ENCODE measurements at regions not wholly inside any gene's neighbourhood (a gene's known extent, or its start where the extent isn't known, plus 50 kb on each side); places are given as distances from the start of the nearest gene placed in this dataset.

- intact Hi-C loops (cut with DNase I; ENCODE audit: low total_unique reads): no loop called here
- no peak overlapping the region for H3K27ac ChIP-seq
Measured at GRCh38 chr18:77366720-77367641, 117.3 kb downstream of the GALR1 start.

GRCh38 chr18:77369644-77370043, 120.0 kb downstream of the GALR1 start:
- no peak for DNase-seq
- no peak overlapping the region for H3K4me3 ChIP-seq
- peaks cover 0 to 8% (median 0%) of the 10 kb centered on the region in 4 donors for H3K4me1 ChIP-seq
- no peaks in the 10 kb centered on the region for H3K36me3 ChIP-seq
- no peaks in the 10 kb centered on the region for H3K27me3 ChIP-seq
- no peak overlapping the region for H3K27ac ChIP-seq
- TF ChIP-seq CTCF (IDR thresholded peaks at IDR 0.05): no peak
- H3K9me3 ChIP-seq: peaks cover 0 to 7% (median 0%) of the 10 kb centered on the region in 3 donors
- intact Hi-C loops (cut with DNase I; ENCODE audit: low total_unique reads): no loop called here

More at GRCh38 chr18:77366720-77367641, 117.3 kb downstream of the GALR1 start:
- Histone ChIP-seq H3K9me3 (peaks cover 0 to 7% (median 0%) of the 10 kb centered on the region in 3 donors), H3K36me3 (no peaks in the 10 kb centered on the region), H3K4me3 (no peak overlapping the region), H3K4me1 (peaks cover 0 to 8% (median 0%) of the 10 kb centered on the region in 4 donors), H3K27me3 (no peaks in the 10 kb centered on the region)
- no peak for TF ChIP-seq CTCF (IDR thresholded peaks at IDR 0.05)
- DNase-seq: no peak

- H3K4me1 ChIP-seq: no peaks in the 10 kb centered on the region
- peaks cover 0 to 7% (median 0%) of the 10 kb centered on the region in 3 donors for H3K9me3 ChIP-seq
- TF ChIP-seq CTCF (IDR thresholded peaks at IDR 0.05): no peak
- H3K27me3 ChIP-seq: no peaks in the 10 kb centered on the region
- H3K4me3 ChIP-seq: no peak overlapping the region
- intact Hi-C loops (cut with DNase I; ENCODE audit: low total_unique reads): no loop called here
- H3K36me3 ChIP-seq: no peaks in the 10 kb centered on the region
- DNase-seq: no peak
- no peak overlapping the region for H3K27ac ChIP-seq
Measured at GRCh38 chr18:77373730-77374445, 124.2 kb downstream of the GALR1 start.

GRCh38 chr18:77374446-77374805, 124.8 kb downstream of the GALR1 start:
- intact Hi-C loops (cut with DNase I; ENCODE audit: low total_unique reads): no loop called here
- no peak overlapping the region for H3K27ac ChIP-seq
- H3K4me3 ChIP-seq: no peak overlapping the region
- no peaks in the 10 kb centered on the region for H3K4me1 ChIP-seq
- H3K27me3 ChIP-seq: no peaks in the 10 kb centered on the region
- peaks cover 0 to 7% (median 0%) of the 10 kb centered on the region in 3 donors for H3K9me3 ChIP-seq
- no peak for TF ChIP-seq CTCF (IDR thresholded peaks at IDR 0.05)
- DNase-seq: no peak
- no peaks in the 10 kb centered on the region for H3K36me3 ChIP-seq

GRCh38 chr18:77376043-77376732, 126.5 kb downstream of the GALR1 start:
- no peaks in the 10 kb centered on the region for H3K36me3 ChIP-seq
- no peaks in the 10 kb centered on the region for H3K4me1 ChIP-seq
- H3K27ac ChIP-seq: no peak overlapping the region
- H3K27me3 ChIP-seq: peaks cover 0 to under 1% of the 10 kb centered on the region in 2 donors
- DNase-seq: no peak
- no peak overlapping the region for H3K4me3 ChIP-seq
- no peaks in the 10 kb centered on the region for H3K9me3 ChIP-seq
- intact Hi-C loops (cut with DNase I; ENCODE audit: low total_unique reads): no loop called here
- no peak for TF ChIP-seq CTCF (IDR thresholded peaks at IDR 0.05)
